ENCODE measurements at regions not wholly inside any gene's neighbourhood (a gene's known extent, or its start where the extent isn't known, plus 50 kb on each side); places are given as distances from the start of the nearest gene placed in this dataset.

DNA sequence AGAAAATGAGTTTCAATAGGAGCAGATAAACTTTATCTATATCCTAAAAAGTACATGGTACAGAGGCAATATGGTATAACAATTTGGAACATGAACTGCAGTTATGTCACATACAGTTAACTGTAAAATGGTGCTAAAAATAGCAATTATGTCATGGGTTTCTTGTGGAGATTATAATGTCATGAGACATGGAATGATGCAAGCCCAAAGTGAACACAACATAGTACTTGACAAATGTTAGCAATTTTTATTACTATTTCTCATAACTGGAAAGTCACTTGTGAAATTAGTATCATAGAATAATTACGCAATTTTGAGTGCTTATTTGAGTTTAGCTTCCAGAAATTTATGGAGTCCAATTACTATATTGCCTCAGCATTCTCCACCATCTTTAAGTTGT is 1263.4 kb downstream of the DSC3 start:
- Histone ChIP-seq H3K27ac (replicated peaks) (no peak overlapping the region), H3K27me3 (ENCODE audit: insufficient read depth, poor library complexity, severe bottlenecking) (no peaks in the 10 kb centered on the region), H3K4me3 (replicated peaks; ENCODE audit: insufficient read depth, low read length) (no peak overlapping the region)
- DNase-seq (ENCODE audit: low read depth in 1 of 2, low spot score in 1 of 2) = no peak
- TF ChIP-seq POLR2AphosphoS5 (IDR thresholded peaks at IDR 0.05; ENCODE audit: low read depth) (no peak), SPI1 (IDR thresholded peaks at IDR 0.05; ENCODE audit: borderline replicate concordance, low read depth) (no peak), GABPA (IDR thresholded peaks at IDR 0.05; ENCODE audit: low read depth) (no peak)
- TF ChIP-seq, protein P1, sequence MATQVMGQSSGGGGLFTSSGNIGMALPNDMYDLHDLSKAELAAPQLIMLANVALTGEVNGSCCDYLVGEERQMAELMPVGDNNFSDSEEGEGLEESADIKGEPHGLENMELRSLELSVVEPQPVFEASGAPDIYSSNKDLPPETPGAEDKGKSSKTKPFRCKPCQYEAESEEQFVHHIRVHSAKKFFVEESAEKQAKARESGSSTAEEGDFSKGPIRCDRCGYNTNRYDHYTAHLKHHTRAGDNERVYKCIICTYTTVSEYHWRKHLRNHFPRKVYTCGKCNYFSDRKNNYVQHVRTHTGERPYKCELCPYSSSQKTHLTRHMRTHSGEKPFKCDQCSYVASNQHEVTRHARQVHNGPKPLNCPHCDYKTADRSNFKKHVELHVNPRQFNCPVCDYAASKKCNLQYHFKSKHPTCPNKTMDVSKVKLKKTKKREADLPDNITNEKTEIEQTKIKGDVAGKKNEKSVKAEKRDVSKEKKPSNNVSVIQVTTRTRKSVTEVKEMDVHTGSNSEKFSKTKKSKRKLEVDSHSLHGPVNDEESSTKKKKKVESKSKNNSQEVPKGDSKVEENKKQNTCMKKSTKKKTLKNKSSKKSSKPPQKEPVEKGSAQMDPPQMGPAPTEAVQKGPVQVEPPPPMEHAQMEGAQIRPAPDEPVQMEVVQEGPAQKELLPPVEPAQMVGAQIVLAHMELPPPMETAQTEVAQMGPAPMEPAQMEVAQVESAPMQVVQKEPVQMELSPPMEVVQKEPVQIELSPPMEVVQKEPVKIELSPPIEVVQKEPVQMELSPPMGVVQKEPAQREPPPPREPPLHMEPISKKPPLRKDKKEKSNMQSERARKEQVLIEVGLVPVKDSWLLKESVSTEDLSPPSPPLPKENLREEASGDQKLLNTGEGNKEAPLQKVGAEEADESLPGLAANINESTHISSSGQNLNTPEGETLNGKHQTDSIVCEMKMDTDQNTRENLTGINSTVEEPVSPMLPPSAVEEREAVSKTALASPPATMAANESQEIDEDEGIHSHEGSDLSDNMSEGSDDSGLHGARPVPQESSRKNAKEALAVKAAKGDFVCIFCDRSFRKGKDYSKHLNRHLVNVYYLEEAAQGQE (IDR thresholded peaks at IDR 0.05; ENCODE audit: insufficient replicate concordance, low read depth) = no peak
- TF ChIP-seq, protein P2, sequence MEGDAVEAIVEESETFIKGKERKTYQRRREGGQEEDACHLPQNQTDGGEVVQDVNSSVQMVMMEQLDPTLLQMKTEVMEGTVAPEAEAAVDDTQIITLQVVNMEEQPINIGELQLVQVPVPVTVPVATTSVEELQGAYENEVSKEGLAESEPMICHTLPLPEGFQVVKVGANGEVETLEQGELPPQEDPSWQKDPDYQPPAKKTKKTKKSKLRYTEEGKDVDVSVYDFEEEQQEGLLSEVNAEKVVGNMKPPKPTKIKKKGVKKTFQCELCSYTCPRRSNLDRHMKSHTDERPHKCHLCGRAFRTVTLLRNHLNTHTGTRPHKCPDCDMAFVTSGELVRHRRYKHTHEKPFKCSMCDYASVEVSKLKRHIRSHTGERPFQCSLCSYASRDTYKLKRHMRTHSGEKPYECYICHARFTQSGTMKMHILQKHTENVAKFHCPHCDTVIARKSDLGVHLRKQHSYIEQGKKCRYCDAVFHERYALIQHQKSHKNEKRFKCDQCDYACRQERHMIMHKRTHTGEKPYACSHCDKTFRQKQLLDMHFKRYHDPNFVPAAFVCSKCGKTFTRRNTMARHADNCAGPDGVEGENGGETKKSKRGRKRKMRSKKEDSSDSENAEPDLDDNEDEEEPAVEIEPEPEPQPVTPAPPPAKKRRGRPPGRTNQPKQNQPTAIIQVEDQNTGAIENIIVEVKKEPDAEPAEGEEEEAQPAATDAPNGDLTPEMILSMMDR (IDR thresholded peaks at IDR 0.05; ENCODE audit: insufficient read depth, low read length) = no peak

DNA sequence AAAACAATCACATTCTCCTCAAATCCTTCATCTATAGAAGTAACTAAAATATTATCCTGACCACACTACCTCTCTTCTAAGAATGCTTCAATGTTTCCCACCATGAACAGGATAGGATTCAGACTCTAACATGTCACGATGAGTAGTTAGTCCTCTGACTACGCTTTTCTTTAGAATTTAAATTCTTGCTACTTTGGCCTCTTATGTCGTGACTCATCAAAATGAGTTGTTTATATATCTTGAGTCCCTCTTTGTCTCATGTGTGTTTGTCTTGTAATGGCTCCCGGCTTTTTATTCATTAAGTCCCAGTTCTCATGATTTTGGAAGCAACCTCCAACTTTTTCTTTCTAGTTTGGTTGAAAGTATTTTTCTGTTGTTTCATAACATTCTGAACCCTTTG is 1289.2 kb downstream of the DSC3 start:
- DNase-seq (ENCODE audit: low read depth in 1 of 2, low spot score in 1 of 2) = no peak
- no peak overlapping the region for H3K4me3 ChIP-seq (replicated peaks; ENCODE audit: insufficient read depth, low read length)
- no peak for TF ChIP-seq SPI1 (IDR thresholded peaks at IDR 0.05; ENCODE audit: borderline replicate concordance, low read depth)
- TF ChIP-seq, protein P1 (IDR thresholded peaks at IDR 0.05; ENCODE audit: insufficient replicate concordance, low read depth) = no peak
- no peak for TF ChIP-seq POLR2AphosphoS5 (IDR thresholded peaks at IDR 0.05; ENCODE audit: low read depth)
- TF ChIP-seq GABPA (IDR thresholded peaks at IDR 0.05; ENCODE audit: low read depth) = no peak
- TF ChIP-seq, protein P2 (IDR thresholded peaks at IDR 0.05; ENCODE audit: insufficient read depth, low read length) = no peak
- no peaks in the 10 kb centered on the region for H3K27me3 ChIP-seq (ENCODE audit: insufficient read depth, poor library complexity, severe bottlenecking)
- H3K27ac ChIP-seq (replicated peaks) = no peak overlapping the region

DNA sequence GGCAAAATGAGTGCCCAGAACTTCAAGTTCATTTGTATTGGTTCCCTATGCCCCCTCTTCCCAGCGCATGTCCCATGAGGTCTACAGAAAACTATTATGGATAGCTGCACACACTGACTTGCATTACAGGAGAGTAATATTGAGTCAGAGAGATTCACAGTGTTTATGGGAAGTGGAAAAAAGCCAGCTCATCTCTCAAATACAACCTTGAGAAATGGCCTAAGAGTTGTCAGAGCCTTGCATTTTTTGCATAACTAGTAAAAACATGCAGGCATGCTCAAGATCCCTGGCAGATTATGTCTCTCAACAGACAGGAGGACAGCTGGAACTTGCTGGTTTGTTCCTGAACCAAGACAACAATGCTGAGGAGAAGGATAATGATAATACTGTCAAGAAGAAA is 1292.8 kb downstream of the DSC3 start:
- TF ChIP-seq GABPA (IDR thresholded peaks at IDR 0.05; ENCODE audit: low read depth) = no peak
- TF ChIP-seq, protein P2 (IDR thresholded peaks at IDR 0.05; ENCODE audit: insufficient read depth, low read length) = no peak

DNA sequence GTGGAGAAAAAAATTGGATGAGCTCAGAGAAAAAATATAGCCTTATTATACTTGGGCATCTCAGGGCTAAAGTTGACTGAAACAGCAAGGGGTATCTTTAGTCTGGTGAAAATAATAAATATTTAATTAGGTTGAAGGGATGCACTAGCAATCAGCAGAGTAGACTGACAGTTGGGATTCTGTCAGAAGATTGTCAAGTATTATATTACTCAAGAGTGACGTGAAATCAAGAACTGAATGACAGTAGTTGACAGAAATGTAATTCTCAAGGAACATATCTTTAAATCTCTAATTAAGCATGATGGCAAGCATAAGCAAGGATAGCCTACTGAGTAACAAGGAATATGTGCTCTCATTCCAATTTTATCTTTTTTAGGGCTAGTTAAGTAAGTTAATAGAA is 1301.1 kb downstream of the DSC3 start:
- H3K4me3 ChIP-seq (replicated peaks; ENCODE audit: insufficient read depth, low read length) = no peak overlapping the region
- DNase-seq (ENCODE audit: low read depth in 1 of 2, low spot score in 1 of 2) = no peak
- TF ChIP-seq SPI1 (IDR thresholded peaks at IDR 0.05; ENCODE audit: borderline replicate concordance, low read depth) = no peak
- TF ChIP-seq GABPA (IDR thresholded peaks at IDR 0.05; ENCODE audit: low read depth) = no peak
- TF ChIP-seq, protein P2 (IDR thresholded peaks at IDR 0.05; ENCODE audit: insufficient read depth, low read length) = no peak
- TF ChIP-seq, protein P1 (IDR thresholded peaks at IDR 0.05; ENCODE audit: insufficient replicate concordance, low read depth) = no peak
- no peaks in the 10 kb centered on the region for H3K27me3 ChIP-seq (ENCODE audit: insufficient read depth, poor library complexity, severe bottlenecking)
- H3K27ac ChIP-seq (replicated peaks) = no peak overlapping the region

More for the DNA sequence above, 1292.8 kb downstream of the DSC3 start:
- no peak overlapping the region for H3K27ac ChIP-seq (replicated peaks)
- no peak overlapping the region for H3K4me3 ChIP-seq (replicated peaks; ENCODE audit: insufficient read depth, low read length)
- no peaks in the 10 kb centered on the region for H3K27me3 ChIP-seq (ENCODE audit: insufficient read depth, poor library complexity, severe bottlenecking)
- DNase-seq (ENCODE audit: low read depth in 1 of 2, low spot score in 1 of 2) = no peak
